GM06990 (cell line): ENCODE measurements at regions not wholly inside any gene's neighbourhood (a gene's known extent, or its start where the extent isn't known, plus 50 kb on each side); places are given as distances from the start of the nearest gene placed in this dataset.

ENCODE experiments used
- DNase-seq: peaks from one replicate; pipeline ENCODE4 v3.0.0-alpha.2; 2011; ENCODE audit not compliant: insufficient read length; ENCODE audit errors: extremely low read depth
- H3K27me3 ChIP-seq: replicated peaks from 2 replicates; pipeline ENCODE4 v1.6.0; 2011; ENCODE audit warnings: low read length; ENCODE audit not compliant: control insufficient read depth, insufficient read depth
- H3K36me3 ChIP-seq: 2 replicates; pipeline ENCODE4 v1.5.1; 2011; ENCODE audit warnings: low read length; ENCODE audit not compliant: control insufficient read depth, insufficient read depth
- H3K4me3 ChIP-seq: replicated peaks from 2 replicates; pipeline ENCODE4 v1.5.1; 2011; ENCODE audit warnings: low read depth, mild to moderate bottlenecking, control low read depth, low read length
- CTCF ChIP-seq: IDR thresholded peaks from 2 replicates; pipeline ENCODE4 v1.5.1; 2011; ENCODE audit warnings: low read length, control low read depth, mild to moderate bottlenecking, inconsistent platforms; ENCODE audit not compliant: insufficient read depth, poor library complexity, severe bottlenecking

GRCh38 chr1:168822911-168823310 lies 93.9 kb upstream of the DPT start:
- Histone ChIP-seq H3K36me3 (no peaks in the 10 kb centered on the region), H3K27me3 (no peaks in the 10 kb centered on the region), H3K4me3 (no peak overlapping the region)
- no peak for DNase-seq
- TF ChIP-seq CTCF = no peak

GRCh38 chr1:168823988-168824387 lies 95.0 kb upstream of the DPT start:
- H3K27me3 ChIP-seq = no peaks in the 10 kb centered on the region
- no peaks in the 10 kb centered on the region for H3K36me3 ChIP-seq
- DNase-seq = no peak
- TF ChIP-seq CTCF = no peak
- H3K4me3 ChIP-seq = no peak overlapping the region

- TF ChIP-seq CTCF = no peak
- no peak for DNase-seq
- Histone ChIP-seq H3K27me3 (no peaks in the 10 kb centered on the region), H3K36me3 (no peaks in the 10 kb centered on the region), H3K4me3 (no peak overlapping the region)
These were observed 95.5 kb upstream of the DPT start for GRCh38 chr1:168824418-168825065.

GRCh38 chr1:168825129-168825528 lies 96.1 kb upstream of the DPT start:
- H3K4me3 ChIP-seq = no peak overlapping the region
- TF ChIP-seq CTCF = no peak
- DNase-seq = no peak
- no peaks in the 10 kb centered on the region for H3K27me3 ChIP-seq
- no peaks in the 10 kb centered on the region for H3K36me3 ChIP-seq

GRCh38 chr1:168825820-168826219 lies 96.8 kb upstream of the DPT start:
- no peaks in the 10 kb centered on the region for H3K36me3 ChIP-seq
- H3K4me3 ChIP-seq = no peak overlapping the region
- no peaks in the 10 kb centered on the region for H3K27me3 ChIP-seq
- no peak for DNase-seq
- no peak for TF ChIP-seq CTCF

- no peak for TF ChIP-seq CTCF
- Histone ChIP-seq H3K27me3 (no peaks in the 10 kb centered on the region), H3K36me3 (no peaks in the 10 kb centered on the region), H3K4me3 (no peak overlapping the region)
- DNase-seq = no peak
These were observed 97.3 kb upstream of the DPT start for GRCh38 chr1:168826269-168826668.
